H9 (cell line): ENCODE measurements at regions not wholly inside any gene's neighbourhood (a gene's known extent, or its start where the extent isn't known, plus 50 kb on each side); places are given as distances from the start of the nearest gene placed in this dataset.

Experiments used
- DNase-seq: peaks from one replicate; pipeline ENCODE4 v3.0.0-alpha.2; 2017
- H2AFZ ChIP-seq: one replicate; pipeline ENCODE4 v1.6.1; 2013; ENCODE audit warnings: mild to moderate bottlenecking, low read length, control low read depth, moderate library complexity
- H2AK5ac ChIP-seq: 2 replicates; pipeline ENCODE4 v1.6.1; 2013; ENCODE audit warnings: low read length, control low read depth, mixed read lengths; ENCODE audit not compliant: insufficient read length
- H2BK120ac ChIP-seq: one replicate; pipeline ENCODE4 v1.6.1; 2013; ENCODE audit warnings: low read depth, mild to moderate bottlenecking, low read length, control low read depth, inconsistent platforms; ENCODE audit not compliant: poor library complexity, severe bottlenecking
- H2BK12ac ChIP-seq: 2 replicates; pipeline ENCODE4 v1.6.1; 2013; ENCODE audit warnings: low read length, control low read depth, mixed read lengths, low read depth; ENCODE audit not compliant: insufficient read length
- H2BK15ac ChIP-seq: 2 replicates; pipeline ENCODE4 v1.6.1; 2013; ENCODE audit warnings: low read depth, low read length, control low read depth
- H2BK20ac ChIP-seq: one replicate; pipeline ENCODE4 v1.6.1; 2013; ENCODE audit warnings: low read depth, mild to moderate bottlenecking, low read length, control low read depth, inconsistent platforms; ENCODE audit not compliant: poor library complexity, severe bottlenecking
- H2BK5ac ChIP-seq: 2 replicates; pipeline ENCODE4 v1.6.1; 2013; ENCODE audit warnings: low read length, control low read depth, mixed read lengths; ENCODE audit not compliant: insufficient read length
- H3K14ac ChIP-seq: 2 replicates; pipeline ENCODE4 v1.6.1; 2013; ENCODE audit warnings: low read length, control low read depth; ENCODE audit not compliant: insufficient read depth
- H3K18ac ChIP-seq: 2 replicates; pipeline ENCODE4 v1.6.1; 2013; ENCODE audit warnings: low read depth, mild to moderate bottlenecking, mixed read lengths, low read length, control low read depth; ENCODE audit not compliant: insufficient read length
- H3K23ac ChIP-seq: 2 replicates; pipeline ENCODE4 v1.6.1; 2013; ENCODE audit warnings: low read length, control low read depth, mixed read lengths, low read depth; ENCODE audit not compliant: insufficient read length
- H3K23me2 ChIP-seq: 2 replicates; pipeline ENCODE4 v1.6.1; 2013; ENCODE audit warnings: low read depth, mild to moderate bottlenecking, mixed read lengths, low read length, control low read depth; ENCODE audit not compliant: insufficient read length, poor library complexity, severe bottlenecking
- H3K27ac ChIP-seq: 2 replicates; pipeline ENCODE4 v1.5.1; 2013; ENCODE audit warnings: low read length, control low read depth, mixed read lengths, low read depth; ENCODE audit not compliant: insufficient read length
- H3K27me3 ChIP-seq: 2 replicates; pipeline ENCODE4 v1.6.1; 2013; ENCODE audit warnings: low read length, control low read depth, inconsistent platforms; ENCODE audit not compliant: insufficient read depth
- H3K4ac ChIP-seq: 2 replicates; pipeline ENCODE4 v1.6.1; 2013; ENCODE audit warnings: low read depth, mild to moderate bottlenecking, control low read depth, inconsistent platforms, low read length, moderate library complexity
- H3K4me1 ChIP-seq: 2 replicates; pipeline ENCODE4 v1.6.1; 2013; ENCODE audit warnings: low read length, control low read depth, inconsistent platforms; ENCODE audit not compliant: insufficient read depth
- H3K4me2 ChIP-seq: 2 replicates; pipeline ENCODE4 v1.6.1; 2013; ENCODE audit warnings: low read length, control low read depth, mixed read lengths; ENCODE audit not compliant: insufficient read length, insufficient read depth
- H3K56ac ChIP-seq: 2 replicates; pipeline ENCODE4 v1.6.1; 2013; ENCODE audit warnings: low read depth, mild to moderate bottlenecking, mixed read lengths, low read length, control low read depth; ENCODE audit not compliant: insufficient read length
- H3K79me1 ChIP-seq: 2 replicates; pipeline ENCODE4 v1.6.1; 2013; ENCODE audit warnings: low read depth, mild to moderate bottlenecking, moderate library complexity, low read length, control low read depth, inconsistent platforms; ENCODE audit not compliant: insufficient read depth, poor library complexity, severe bottlenecking
- H3K79me2 ChIP-seq: 2 replicates; pipeline ENCODE4 v1.6.1; 2013; ENCODE audit warnings: low read length, control low read depth, inconsistent platforms; ENCODE audit not compliant: insufficient read depth
- H3K9ac ChIP-seq: 2 replicates; pipeline ENCODE4 v1.6.1; 2013; ENCODE audit warnings: low read length, control low read depth, mixed read lengths; ENCODE audit not compliant: insufficient read length; ENCODE audit errors: extremely low read depth
- H3K9me3 ChIP-seq: one replicate; pipeline ENCODE4 v1.6.1; 2013; ENCODE audit warnings: low read depth, low read length, inconsistent platforms; ENCODE audit not compliant: control insufficient read depth
- H3T11ph ChIP-seq: one replicate; pipeline ENCODE4 v1.6.1; 2013; ENCODE audit warnings: mild to moderate bottlenecking, low read length, control low read depth, inconsistent platforms
- H4K20me1 ChIP-seq: one replicate; pipeline ENCODE4 v1.6.1; 2013; ENCODE audit not compliant: control insufficient read depth, insufficient read length, insufficient read depth
- H4K5ac ChIP-seq: 2 replicates; pipeline ENCODE4 v1.6.1; 2013; ENCODE audit warnings: low read depth, mild to moderate bottlenecking, mixed read lengths, low read length, control low read depth; ENCODE audit not compliant: insufficient read length
- H4K8ac ChIP-seq: replicated peaks from 2 replicates; pipeline ENCODE4 v1.6.1; 2013; ENCODE audit warnings: low read length, control low read depth, mixed read lengths, low read depth; ENCODE audit not compliant: insufficient read length
- H4K91ac ChIP-seq: 2 replicates; pipeline ENCODE4 v1.6.1; 2013; ENCODE audit warnings: low read depth, mild to moderate bottlenecking, moderate library complexity, mixed read lengths, low read length, control low read depth; ENCODE audit not compliant: insufficient read length
- H3K27ac Mint-ChIP-seq, 3 experiments: 2 replicates in 2 of 3; 3 replicates in 1 of 3; pipeline ENCODE4 v1.8.0; 2020 to 2021; ENCODE audit warnings: mixed read lengths in 3 of 3, mild to moderate bottlenecking in 1 of 3, moderate library complexity in 1 of 3
- H3K27me3 Mint-ChIP-seq: 2 replicates; pipeline ENCODE4 v1.8.0; 2021; ENCODE audit warnings: low read depth, mild to moderate bottlenecking, moderate library complexity, mixed read lengths
- H3K36me3 Mint-ChIP-seq, 3 experiments: 2 replicates in 2 of 3; 3 replicates in 1 of 3; pipeline ENCODE4 v1.8.0; 2020 to 2021; ENCODE audit warnings: low read depth in 3 of 3, mixed read lengths in 3 of 3; ENCODE audit not compliant: insufficient read depth in 1 of 3
- H3K4me1 Mint-ChIP-seq, 2 experiments: 2 replicates each; pipeline ENCODE4 v1.8.0; 2020; ENCODE audit warnings: mixed read lengths in 2 of 2
- H3K4me3 Mint-ChIP-seq, 2 experiments: 2 replicates in 1 of 2; 3 replicates in 1 of 2; pipeline ENCODE4 v1.8.0; 2020 to 2021; ENCODE audit warnings: mild to moderate bottlenecking in 2 of 2, mixed read lengths in 2 of 2, moderate library complexity in 1 of 2
- H3K9me3 Mint-ChIP-seq, 2 experiments: 2 replicates in 1 of 2; 3 replicates in 1 of 2; pipeline ENCODE4 v1.8.0; 2020; ENCODE audit warnings: mild to moderate bottlenecking in 2 of 2, mixed read lengths in 2 of 2, moderate library complexity in 1 of 2
- WGBS: extraction: QIAGEN DNeasy Blood & Tissue Kit; methylation state at CpG from one replicate; pipeline ENCODE4 v1.1.7; 2013; ENCODE audit warnings: missing lambda C conversion rate, low lambda C conversion rate, mixed read lengths; ENCODE audit not compliant: insufficient read length; ENCODE audit errors: extremely low coverage; 5-methylcytosine and 5-hydroxymethylcytosine counted together
- TF ChIP-seq, protein P1 (sequence below): fragments of 200-600 bp; sonication (generic); conservative IDR thresholded peaks from 3 replicates; pipeline ENCODE4 v1.8.0; 2021; ENCODE audit warnings: antibody characterized with exemption, mild to moderate bottlenecking

GRCh38 chr7:79789584-79790345 lies 336.3 kb upstream of the MAGI2 start:
- Histone ChIP-seq H3K9ac (no peak overlapping the region), H3K4me2 (no peak overlapping the region), H2AK5ac (no peak overlapping the region), H2BK5ac (no peak overlapping the region), H2BK12ac (no peak overlapping the region), H3K79me2 (no peaks in the 10 kb centered on the region), H2AFZ (no peak overlapping the region), H2BK20ac (no peak overlapping the region), H3K9me3 (no peaks in the 10 kb centered on the region), H3K27me3 (no peaks in the 10 kb centered on the region), H3K23ac (no peak overlapping the region), H2BK120ac (no peak overlapping the region), H4K91ac (no peak overlapping the region), H3T11ph (no peak overlapping the region), H4K8ac (no peak overlapping the region), H3K27ac (no peak overlapping the region), H4K5ac (no peak overlapping the region), H3K4me1 (no peaks in the 10 kb centered on the region), H4K20me1 (no peaks in the 10 kb centered on the region), H3K56ac (no peak overlapping the region), H3K18ac (no peak overlapping the region), H3K14ac (no peak overlapping the region), H2BK15ac (no peak overlapping the region), H3K4ac (no peak overlapping the region), H3K23me2 (no peaks in the 10 kb centered on the region), H3K79me1 (no peaks in the 10 kb centered on the region)
- no peaks in the 10 kb centered on the region for H3K36me3 Mint-ChIP-seq
- no peaks in the 10 kb centered on the region for H3K9me3 Mint-ChIP-seq
- H3K27me3 Mint-ChIP-seq, result no peaks in the 10 kb centered on the region
- DNase-seq, result no peak
- no peak overlapping the region for H3K4me3 Mint-ChIP-seq
- H3K27ac Mint-ChIP-seq, result no peak overlapping the region
- no CpG with 5 or more reads among the region's 2 CpGs for WGBS
- TF ChIP-seq, protein P1, sequence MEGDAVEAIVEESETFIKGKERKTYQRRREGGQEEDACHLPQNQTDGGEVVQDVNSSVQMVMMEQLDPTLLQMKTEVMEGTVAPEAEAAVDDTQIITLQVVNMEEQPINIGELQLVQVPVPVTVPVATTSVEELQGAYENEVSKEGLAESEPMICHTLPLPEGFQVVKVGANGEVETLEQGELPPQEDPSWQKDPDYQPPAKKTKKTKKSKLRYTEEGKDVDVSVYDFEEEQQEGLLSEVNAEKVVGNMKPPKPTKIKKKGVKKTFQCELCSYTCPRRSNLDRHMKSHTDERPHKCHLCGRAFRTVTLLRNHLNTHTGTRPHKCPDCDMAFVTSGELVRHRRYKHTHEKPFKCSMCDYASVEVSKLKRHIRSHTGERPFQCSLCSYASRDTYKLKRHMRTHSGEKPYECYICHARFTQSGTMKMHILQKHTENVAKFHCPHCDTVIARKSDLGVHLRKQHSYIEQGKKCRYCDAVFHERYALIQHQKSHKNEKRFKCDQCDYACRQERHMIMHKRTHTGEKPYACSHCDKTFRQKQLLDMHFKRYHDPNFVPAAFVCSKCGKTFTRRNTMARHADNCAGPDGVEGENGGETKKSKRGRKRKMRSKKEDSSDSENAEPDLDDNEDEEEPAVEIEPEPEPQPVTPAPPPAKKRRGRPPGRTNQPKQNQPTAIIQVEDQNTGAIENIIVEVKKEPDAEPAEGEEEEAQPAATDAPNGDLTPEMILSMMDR, result no peak
- no peaks in the 10 kb centered on the region for H3K4me1 Mint-ChIP-seq
